IMR-90 (cell line): ENCODE measurements at regions not wholly inside any gene's neighbourhood (a gene's known extent, or its start where the extent isn't known, plus 50 kb on each side); places are given as distances from the start of the nearest gene placed in this dataset.

ENCODE experiments used
- ATAC-seq: fragments of 200-7000 bp; cut with Tn5 transposase; 2 replicates; pipeline ENCODE4 v1.9.1; 2020; ENCODE audit warnings: low read depth, mild to moderate bottlenecking, moderate library complexity
- BruUV-seq: library from RNA; stranded (reverse); fragments of 400-500 nt; replicated peaks from 2 replicates; lab custom pipeline; 2021; lab: Mats Ljungman, UMichigan
- CTCF ChIA-PET: fragments of 300-600 bp; formaldehyde crosslinking; extraction: SDS; loops from one replicate; lab custom pipeline; 2021; ENCODE audit warnings: antibody characterized with exemption; lab: Yijun Ruan, JAX
- POLR2A ChIA-PET: fragments of 300-600 bp; sonication (Branson Sonifier 250); formaldehyde crosslinking; loops from one replicate; lab custom pipeline; 2022; ENCODE audit warnings: antibody characterized with exemption; ENCODE audit not compliant: unreplicated experiment; lab: Charles Lee
- DNase-seq: peaks from one replicate; pipeline ENCODE4 v3.0.0; 2013
- H2AFZ ChIP-seq: replicated peaks from 2 replicates; pipeline ENCODE3; 2013; ENCODE audit warnings: low read length, mild to moderate bottlenecking; ENCODE audit not compliant: poor library complexity
- H2AK5ac ChIP-seq: 2 replicates; pipeline ENCODE4 v1.6.1; 2013; ENCODE audit warnings: low read depth, low read length, inconsistent platforms
- H2AK9ac ChIP-seq: replicated peaks from 2 replicates; pipeline ENCODE3; 2013; ENCODE audit warnings: mild to moderate bottlenecking, low read depth, low read length, moderate library complexity; ENCODE audit not compliant: poor library complexity
- H2BK120ac ChIP-seq: 2 replicates; pipeline ENCODE4 v1.6.1; 2013; ENCODE audit warnings: low read depth, low read length, inconsistent platforms
- H2BK15ac ChIP-seq: 3 replicates; pipeline ENCODE4 v1.6.1; 2013; ENCODE audit warnings: low read depth, low read length, inconsistent platforms
- H2BK20ac ChIP-seq: 2 replicates; pipeline ENCODE4 v1.6.1; 2013; ENCODE audit warnings: low read depth, mild to moderate bottlenecking, inconsistent platforms, low read length, moderate library complexity
- H2BK5ac ChIP-seq: 2 replicates; pipeline ENCODE4 v1.6.1; 2013; ENCODE audit warnings: mild to moderate bottlenecking, low read depth, low read length, inconsistent platforms; ENCODE audit not compliant: poor library complexity, severe bottlenecking
- H3K14ac ChIP-seq: replicated peaks from 2 replicates; pipeline ENCODE4 v1.6.1; 2013; ENCODE audit warnings: low read depth, low read length, inconsistent platforms
- H3K18ac ChIP-seq: 2 replicates; pipeline ENCODE4 v1.6.1; 2013; ENCODE audit warnings: low read depth, low read length, control low read depth
- H3K23ac ChIP-seq: 2 replicates; pipeline ENCODE4 v1.6.1; 2013; ENCODE audit warnings: low read depth, low read length, inconsistent platforms
- H3K27ac ChIP-seq: 2 replicates; pipeline ENCODE4 v1.5.1; 2013; ENCODE audit warnings: mild to moderate bottlenecking, control low read depth, low read length; ENCODE audit not compliant: insufficient read depth
- H3K27me3 ChIP-seq: 2 replicates; pipeline ENCODE4 v1.6.1; 2013; ENCODE audit warnings: low read length; ENCODE audit not compliant: control insufficient read depth, insufficient read depth
- H3K36me3 ChIP-seq: 2 replicates; pipeline ENCODE4 v1.6.1; 2013; ENCODE audit warnings: low read length, mixed read lengths; ENCODE audit not compliant: control insufficient read depth, insufficient read depth
- H3K4ac ChIP-seq: 2 replicates; pipeline ENCODE4 v1.6.1; 2013; ENCODE audit warnings: low read depth, low read length, inconsistent platforms
- H3K4me1 ChIP-seq: 2 replicates; pipeline ENCODE4 v1.6.1; 2013; ENCODE audit warnings: low read length, mixed read lengths; ENCODE audit not compliant: control insufficient read depth, insufficient read depth
- H3K4me2 ChIP-seq: 2 replicates; pipeline ENCODE4 v1.6.1; 2013; ENCODE audit warnings: low read depth, mild to moderate bottlenecking, control low read depth, low read length, moderate library complexity
- H3K4me3 ChIP-seq: 2 replicates; pipeline ENCODE4 v1.5.1; 2013; ENCODE audit warnings: low read depth, mild to moderate bottlenecking, control low read depth, low read length, moderate library complexity; ENCODE audit not compliant: insufficient read depth
- H3K56ac ChIP-seq: 2 replicates; pipeline ENCODE4 v1.6.1; 2013; ENCODE audit warnings: low read length, inconsistent platforms; ENCODE audit not compliant: insufficient read depth; ENCODE audit errors: extremely low read depth
- H3K79me1 ChIP-seq, 2 experiments: 2 replicates each; pipeline ENCODE4 v1.6.1; 2013; ENCODE audit warnings: low read length in 2 of 2, inconsistent platforms in 1 of 2, low read depth in 1 of 2
- H3K9ac ChIP-seq: 2 replicates; pipeline ENCODE4 v1.6.1; 2013; ENCODE audit warnings: low read depth, low read length, control low read depth
- H3K9me1 ChIP-seq: 2 replicates; pipeline ENCODE4 v1.6.1; 2013; ENCODE audit warnings: low read length, inconsistent platforms; ENCODE audit not compliant: insufficient read depth
- H3K9me3 ChIP-seq: 2 replicates; pipeline ENCODE4 v1.6.1; 2013; ENCODE audit warnings: low read length; ENCODE audit not compliant: control insufficient read depth, insufficient read depth
- H4K20me1 ChIP-seq: 2 replicates; pipeline ENCODE4 v1.6.1; 2013; ENCODE audit warnings: low read length, inconsistent platforms; ENCODE audit not compliant: insufficient read depth
- H4K5ac ChIP-seq: 2 replicates; pipeline ENCODE4 v1.6.1; 2013; ENCODE audit warnings: mild to moderate bottlenecking, low read depth, low read length, control low read depth
- H4K8ac ChIP-seq, 2 experiments: 2 replicates each; pipeline ENCODE4 v1.6.1; 2013; ENCODE audit warnings: low read depth in 2 of 2, low read length in 2 of 2, control low read depth in 1 of 2, inconsistent platforms in 1 of 2
- H4K91ac ChIP-seq: 2 replicates; pipeline ENCODE4 v1.6.1; 2013; ENCODE audit warnings: low read depth, low read length, inconsistent platforms; ENCODE audit not compliant: insufficient read depth
- BHLHE40 ChIP-seq: fragments of 150-350 bp; IDR thresholded peaks from 2 replicates; pipeline ENCODE4 v1.6.1; 2016; ENCODE audit warnings: mild to moderate bottlenecking, low read depth, low read length
- CEBPB ChIP-seq: IDR thresholded peaks from 2 replicates; pipeline ENCODE4 v1.6.1; 2012; ENCODE audit warnings: low read depth, low read length, improper control_type of control experiment
- MAFK ChIP-seq: IDR thresholded peaks from 2 replicates; pipeline ENCODE4 v1.6.1; 2012; ENCODE audit warnings: low read depth, low read length, improper control_type of control experiment
- MAZ ChIP-seq: IDR thresholded peaks from 2 replicates; pipeline ENCODE4 v1.6.1; 2012; ENCODE audit warnings: low read depth, mild to moderate bottlenecking, low read length, improper control_type of control experiment, moderate library complexity, borderline replicate concordance
- RAD21 ChIP-seq: IDR thresholded peaks from 2 replicates; pipeline ENCODE4 v1.6.1; 2012; ENCODE audit warnings: low read length, improper control_type of control experiment
- WGBS, 2 experiments: methylation state at CpG; one replicate each; pipeline versions ENCODE4 v1.1.5 to v1.1.7; 2013; ENCODE audit warnings: missing lambda C conversion rate in 2 of 2; ENCODE audit not compliant: insufficient read length in 1 of 2; ENCODE audit errors: extremely low coverage in 2 of 2; 5-methylcytosine and 5-hydroxymethylcytosine counted together
- dilution Hi-C: fragments of 300-500 bp; cut with HindIII; formaldehyde crosslinking; loops from one replicate; pipeline ENCODE4 v1.14.3; 2018; ENCODE audit warnings: low sequenced_read_pairs; ENCODE audit not compliant: unreplicated experiment
- in situ Hi-C: fragments of 300-500 bp; cut with MboI; formaldehyde crosslinking; loops from 3 replicates; pipeline ENCODE4 v1.14.3; 2019; ENCODE audit warnings: low sequenced_read_pairs, inconsistent platforms, mixed read lengths
- intact Hi-C: fragments of 100-400 bp; cut with micrococcal nuclease; formaldehyde crosslinking; loops from 2 replicates; pipeline ENCODE4 v1.10.0; 2022
- TF ChIP-seq, protein P1 (sequence below): conservative IDR thresholded peaks from 2 replicates; pipeline ENCODE4 v1.5.1; 2012; ENCODE audit warnings: mild to moderate bottlenecking, low read depth, low read length, improper control_type of control experiment

DNA sequence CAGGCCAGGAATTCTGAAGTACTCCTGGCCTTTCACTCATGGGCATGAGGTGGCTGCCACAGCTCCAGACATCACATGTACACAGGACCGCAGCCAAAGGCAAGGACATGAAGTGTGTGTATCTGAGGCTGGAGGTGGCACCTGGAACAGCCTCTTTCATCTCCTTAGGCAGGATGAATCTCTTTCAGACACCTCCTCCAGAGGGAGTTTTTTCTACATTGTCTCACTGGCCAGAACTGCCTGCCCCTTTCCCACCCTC lies 142.8 kb downstream of the BARX1 start:
- Histone ChIP-seq H3K4me2 (no peak overlapping the region), H4K5ac (no peak overlapping the region), H4K8ac (no peak overlapping the region), H3K14ac (no peak overlapping the region), H2AFZ (no peak overlapping the region), H2AK9ac (peak overlapping the region; percentile 28), H4K20me1 (no peaks in the 10 kb centered on the region), H3K9ac (no peak overlapping the region), H3K9me1 (no peaks in the 10 kb centered on the region), H3K4me3 (no peak overlapping the region), H3K27me3 (peaks cover 5% of the 10 kb centered on the region; the same call in 1 of the 2 replicates), H3K27ac (no peak overlapping the region), H2BK120ac (no peak overlapping the region), H4K91ac (no peak overlapping the region), H2BK5ac (no peak overlapping the region), H3K4me1 (no peaks in the 10 kb centered on the region), H3K36me3 (no peaks in the 10 kb centered on the region), H3K18ac (no peak overlapping the region), H2BK15ac (no peak overlapping the region), H3K79me1 (no peaks in the 10 kb centered on the region), H3K4ac (no peak overlapping the region), H3K9me3 (no peaks in the 10 kb centered on the region), H2AK5ac (no peak overlapping the region), H3K56ac (no peak overlapping the region), H2BK20ac (no peak overlapping the region), H3K23ac (no peak overlapping the region)
- ChIA-PET POLR2A (no interaction called here), CTCF (no interaction called here)
- intact Hi-C loops (no loop called here), in situ Hi-C loops (no loop called here), dilution Hi-C loops (no loop called here)
- ATAC-seq (no peak), DNase-seq (no peak)
- no TSS peak for BruUV-seq
- no CpG with 5 or more reads among the region's 1 CpG for WGBS, 2 experiments
- TF ChIP-seq, protein P1, sequence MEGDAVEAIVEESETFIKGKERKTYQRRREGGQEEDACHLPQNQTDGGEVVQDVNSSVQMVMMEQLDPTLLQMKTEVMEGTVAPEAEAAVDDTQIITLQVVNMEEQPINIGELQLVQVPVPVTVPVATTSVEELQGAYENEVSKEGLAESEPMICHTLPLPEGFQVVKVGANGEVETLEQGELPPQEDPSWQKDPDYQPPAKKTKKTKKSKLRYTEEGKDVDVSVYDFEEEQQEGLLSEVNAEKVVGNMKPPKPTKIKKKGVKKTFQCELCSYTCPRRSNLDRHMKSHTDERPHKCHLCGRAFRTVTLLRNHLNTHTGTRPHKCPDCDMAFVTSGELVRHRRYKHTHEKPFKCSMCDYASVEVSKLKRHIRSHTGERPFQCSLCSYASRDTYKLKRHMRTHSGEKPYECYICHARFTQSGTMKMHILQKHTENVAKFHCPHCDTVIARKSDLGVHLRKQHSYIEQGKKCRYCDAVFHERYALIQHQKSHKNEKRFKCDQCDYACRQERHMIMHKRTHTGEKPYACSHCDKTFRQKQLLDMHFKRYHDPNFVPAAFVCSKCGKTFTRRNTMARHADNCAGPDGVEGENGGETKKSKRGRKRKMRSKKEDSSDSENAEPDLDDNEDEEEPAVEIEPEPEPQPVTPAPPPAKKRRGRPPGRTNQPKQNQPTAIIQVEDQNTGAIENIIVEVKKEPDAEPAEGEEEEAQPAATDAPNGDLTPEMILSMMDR = no peak
- TF ChIP-seq MAFK (no peak), MAZ (no peak), CEBPB (no peak), RAD21 (no peak), BHLHE40 (no peak)
